Liver (tissue), 3 donors: ENCODE measurements at regions not wholly inside any gene's neighbourhood (a gene's known extent, or its start where the extent isn't known, plus 50 kb on each side); places are given as distances from the start of the nearest gene placed in this dataset.

Experiments used
- ATF3 ChIP-seq: IDR thresholded peaks from 2 replicates; pipeline ENCODE4 v1.6.1; 2016; ENCODE audit warnings: antibody characterized with exemption
- CTCF ChIP-seq: fragments of 150-350 bp; IDR thresholded peaks from 2 replicates; pipeline ENCODE4 v1.5.1; 2017; ENCODE audit warnings: improper control_type of control experiment, low read depth, low read length; ENCODE audit not compliant: missing input control
- EGR1 ChIP-seq, 2 donors: IDR thresholded peaks; 2 replicates each; pipeline ENCODE4 v1.6.1; 2016 to 2018; ENCODE audit warnings: antibody characterized with exemption in 2 of 2, low read depth in 2 of 2
- GABPA ChIP-seq, 2 donors: IDR thresholded peaks in 1 of 2; conservative IDR thresholded peaks in 1 of 2; 2 replicates each; pipeline ENCODE4 v1.6.1; 2016; ENCODE audit warnings: antibody characterized with exemption in 2 of 2, mild to moderate bottlenecking in 1 of 2, moderate library complexity in 1 of 2
- MAX ChIP-seq: IDR thresholded peaks from 2 replicates; pipeline ENCODE4 v1.6.1; 2016; ENCODE audit warnings: antibody characterized with exemption
- REST ChIP-seq: IDR thresholded peaks from 2 replicates; pipeline ENCODE4 v1.6.1; 2016; ENCODE audit warnings: antibody characterized with exemption, mild to moderate bottlenecking
- RXRA ChIP-seq, 2 donors: IDR thresholded peaks; 2 replicates each; pipeline ENCODE4 v1.6.1; 2017 to 2018; ENCODE audit warnings: antibody characterized with exemption in 2 of 2, mild to moderate bottlenecking in 1 of 2
- SP1 ChIP-seq: IDR thresholded peaks from 2 replicates; pipeline ENCODE4 v1.6.1; 2018; ENCODE audit warnings: antibody characterized with exemption, mild to moderate bottlenecking
- TAF1 ChIP-seq: conservative IDR thresholded peaks from 2 replicates; pipeline ENCODE4 v1.6.1; 2016; ENCODE audit warnings: antibody characterized with exemption, mild to moderate bottlenecking
- ZBTB33 ChIP-seq: IDR thresholded peaks from 2 replicates; pipeline ENCODE4 v1.6.1; 2016; ENCODE audit warnings: antibody characterized with exemption
- donor health status: healthy.
- donor health status: healthy.

GRCh38 chr10:78817361-78817760 is 251.4 kb upstream of the ZMIZ1 start:
- no peak for TF ChIP-seq CTCF
- no peak for TF ChIP-seq REST
- no peak for TF ChIP-seq MAX
- no peak for TF ChIP-seq GABPA (IDR thresholded peaks at IDR 0.05 in 1 of 2, conservative IDR thresholded peaks at IDR 0.05 in 1 of 2)
- no peak for TF ChIP-seq ZBTB33
- no peak for TF ChIP-seq EGR1 (IDR thresholded peaks at IDR 0.05; ENCODE audit: low read depth in 2 of 2)
- TF ChIP-seq TAF1 = no peak
- no peak for TF ChIP-seq SP1
- no peak for TF ChIP-seq RXRA (IDR thresholded peaks at IDR 0.05)
- no peak for TF ChIP-seq ATF3
